GM23338 (cell line): ENCODE measurements at regions not wholly inside any gene's neighbourhood (a gene's known extent, or its start where the extent isn't known, plus 50 kb on each side); places are given as distances from the start of the nearest gene placed in this dataset.

ENCODE experiments used
- ATAC-seq: fragments of 200-7000 bp; cut with Tn5 transposase; 3 replicates; pipeline ENCODE4 v1.9.1; 2020
- DNase-seq: peaks from one replicate; pipeline ENCODE4 v3.0.0-alpha.2; 2015; ENCODE audit warnings: low spot score
- H2AFZ ChIP-seq: fragments of 200-600 bp; sonication (generic); 2 replicates; pipeline ENCODE4 v1.8.0; 2016; ENCODE audit warnings: antibody characterized with exemption, mild to moderate bottlenecking, moderate library complexity
- H3F3A ChIP-seq: fragments of 200-600 bp; sonication (generic); replicated peaks from 2 replicates; pipeline ENCODE4 v1.8.0; 2017; ENCODE audit warnings: antibody characterized with exemption, mixed run types, low read depth
- H3K27ac ChIP-seq: fragments of 200-600 bp; sonication (generic); 2 replicates; pipeline ENCODE4 v1.6.1; 2016; ENCODE audit warnings: low read depth
- H3K27me3 ChIP-seq: fragments of 200-600 bp; sonication (generic); 2 replicates; pipeline ENCODE4 v1.8.0; 2016; ENCODE audit warnings: mild to moderate bottlenecking, mixed run types, moderate library complexity; ENCODE audit not compliant: insufficient read depth
- H3K36me3 ChIP-seq: fragments of 200-600 bp; sonication (generic); 2 replicates; pipeline ENCODE4 v1.8.0; 2016; ENCODE audit warnings: mild to moderate bottlenecking; ENCODE audit not compliant: insufficient read depth
- H3K4me1 ChIP-seq: fragments of 200-600 bp; sonication (generic); 2 replicates; pipeline ENCODE4 v1.8.0; 2016; ENCODE audit warnings: mild to moderate bottlenecking, moderate library complexity; ENCODE audit not compliant: insufficient read depth
- H3K4me2 ChIP-seq: fragments of 200-600 bp; sonication (generic); 2 replicates; pipeline ENCODE4 v1.7.1; 2017; ENCODE audit warnings: mixed run types
- H3K4me3 ChIP-seq: fragments of 200-600 bp; sonication (generic); 2 replicates; pipeline ENCODE4 v1.6.1; 2016; ENCODE audit warnings: mixed run types
- H3K79me2 ChIP-seq: fragments of 200-600 bp; sonication (generic); replicated peaks from 2 replicates; pipeline ENCODE4 v1.8.0; 2017; ENCODE audit warnings: mild to moderate bottlenecking; ENCODE audit not compliant: insufficient read depth
- H3K9me2 ChIP-seq: fragments of 200-600 bp; sonication (generic); 2 replicates; pipeline ENCODE4 v1.8.0; 2017; ENCODE audit not compliant: insufficient read depth
- H4K20me1 ChIP-seq: fragments of 200-600 bp; sonication (generic); replicated peaks from 2 replicates; pipeline ENCODE4 v1.8.0; 2017; ENCODE audit warnings: mild to moderate bottlenecking; ENCODE audit not compliant: insufficient read depth
- H3K27ac Mint-ChIP-seq: 2 replicates; pipeline ENCODE4 v1.8.0; 2020; ENCODE audit warnings: inconsistent platforms, mild to moderate bottlenecking, moderate library complexity, mixed read lengths
- H3K27me3 Mint-ChIP-seq: 3 replicates; pipeline ENCODE4 v1.8.0; 2022; ENCODE audit warnings: low read depth, mild to moderate bottlenecking, moderate library complexity, mixed read lengths, inconsistent platforms; ENCODE audit not compliant: insufficient read depth, poor library complexity
- H3K36me3 Mint-ChIP-seq: 3 replicates; pipeline ENCODE4 v1.8.0; 2021; ENCODE audit warnings: low read depth, mild to moderate bottlenecking, inconsistent platforms, moderate library complexity, mixed read lengths
- H3K4me1 Mint-ChIP-seq: 3 replicates; pipeline ENCODE4 v1.8.0; 2020; ENCODE audit warnings: mild to moderate bottlenecking, inconsistent platforms, mixed read lengths
- H3K4me3 Mint-ChIP-seq: 3 replicates; pipeline ENCODE4 v1.8.0; 2021; ENCODE audit warnings: moderate library complexity, mild to moderate bottlenecking, inconsistent platforms, mixed read lengths
- H3K9me3 Mint-ChIP-seq: 3 replicates; pipeline ENCODE4 v1.8.0; 2020; ENCODE audit warnings: moderate library complexity, mild to moderate bottlenecking, inconsistent platforms, mixed read lengths
- CREB1 ChIP-seq: fragments of 250-450 bp; sonication (Bioruptor Pico); IDR thresholded peaks from 2 replicates; pipeline ENCODE4 v1.5.0; 2020; ENCODE audit warnings: low read depth, mild to moderate bottlenecking, moderate library complexity
- ETS1 ChIP-seq: IDR thresholded peaks from 2 replicates; pipeline ENCODE4 v1.6.1; 2016; ENCODE audit warnings: antibody characterized with exemption
- EZH2 ChIP-seq: fragments of 200-600 bp; sonication (generic); IDR thresholded peaks from one replicate; pipeline ENCODE4 v1.8.0; 2017; ENCODE audit warnings: antibody characterized with exemption, mild to moderate bottlenecking, low read depth; ENCODE audit not compliant: unreplicated experiment
- EZH2phosphoT487 ChIP-seq: fragments of 200-600 bp; sonication (generic); IDR thresholded peaks from one replicate; pipeline ENCODE4 v1.8.1; 2018; ENCODE audit warnings: antibody characterized with exemption; ENCODE audit not compliant: unreplicated experiment
- JUNB ChIP-seq: IDR thresholded peaks from one replicate; pipeline ENCODE4 v1.6.1; 2016; ENCODE audit warnings: antibody characterized with exemption; ENCODE audit not compliant: unreplicated experiment
- REST ChIP-seq: IDR thresholded peaks from one replicate; pipeline ENCODE4 v1.6.1; 2018; ENCODE audit warnings: antibody characterized with exemption; ENCODE audit not compliant: unreplicated experiment
- STAT1 ChIP-seq: IDR thresholded peaks from one replicate; pipeline ENCODE4 v1.6.1; 2016; ENCODE audit warnings: antibody characterized with exemption; ENCODE audit not compliant: unreplicated experiment
- ZNF114 ChIP-seq: fragments of 250-450 bp; sonication (Bioruptor Pico); IDR thresholded peaks from 2 replicates; pipeline ENCODE4 v1.5.0; 2020; ENCODE audit warnings: mild to moderate bottlenecking, moderate library complexity
- ZNF331 ChIP-seq: fragments of 250-450 bp; sonication (Bioruptor Pico); IDR thresholded peaks from 2 replicates; pipeline ENCODE4 v1.5.0; 2020; ENCODE audit warnings: low read depth, mild to moderate bottlenecking, moderate library complexity
- ZNF462 ChIP-seq: fragments of 250-450 bp; sonication (Bioruptor Pico); IDR thresholded peaks from 2 replicates; pipeline ENCODE4 v1.5.0; 2020; ENCODE audit warnings: mild to moderate bottlenecking, moderate library complexity

- H3K36me3 Mint-ChIP-seq = no peaks in the 10 kb centered on the region
- H3K9me3 Mint-ChIP-seq = no peaks in the 10 kb centered on the region; the same call in 2 of the 3 replicates
- DNase-seq = no peak
- Histone ChIP-seq H3K27ac (no peak overlapping the region), H3K79me2 (no peaks in the 10 kb centered on the region), H3K36me3 (no peaks in the 10 kb centered on the region), H3F3A (no peaks in the 10 kb centered on the region), H4K20me1 (no peaks in the 10 kb centered on the region), H3K4me2 (no peak overlapping the region), H3K27me3 (no peaks in the 10 kb centered on the region), H2AFZ (no peak overlapping the region), H3K4me1 (no peaks in the 10 kb centered on the region; the same call in 1 of the 2 replicates), H3K9me2 (no peaks in the 10 kb centered on the region; the same call in 1 of the 2 replicates), H3K4me3 (no peak overlapping the region)
- H3K4me1 Mint-ChIP-seq = peaks cover 12% of the 10 kb centered on the region
- H3K27me3 Mint-ChIP-seq = no peaks in the 10 kb centered on the region
- ATAC-seq = no peak
- TF ChIP-seq ETS1 = no peak
- TF ChIP-seq ZNF331 (CRISPR knock-in tag) = no peak
- no peak for TF ChIP-seq EZH2phosphoT487
- no peak for TF ChIP-seq STAT1
- no peak for TF ChIP-seq ZNF114 (CRISPR knock-in tag)
- no peak for TF ChIP-seq JUNB
- no peak for TF ChIP-seq ZNF462 (CRISPR knock-in tag)
- TF ChIP-seq CREB1 = no peak
- no peak for TF ChIP-seq EZH2
- no peak for TF ChIP-seq REST
- no peak overlapping the region for H3K4me3 Mint-ChIP-seq
- no peak overlapping the region for H3K27ac Mint-ChIP-seq
These were observed 102.3 kb upstream of the BMP2 start for GRCh38 chr20:6665161-6665560.
